Transverse colon (tissue), 4 donors: ENCODE measurements at regions not wholly inside any gene's neighbourhood (a gene's known extent, or its start where the extent isn't known, plus 50 kb on each side); places are given as distances from the start of the nearest gene placed in this dataset.

Source experiments
- DNase-seq: peaks from one replicate; pipeline ENCODE4 v3.0.0-alpha.2; 2019
- H3K27ac ChIP-seq, 4 donors: fragments of 200-600 bp; sonication (generic); 2 replicates each; pipeline ENCODE4 v1.5.1; 2016 to 2018; ENCODE audit warnings: inconsistent platforms in 4 of 4
- H3K27me3 ChIP-seq: fragments of 200-600 bp; sonication (generic); 2 replicates; pipeline ENCODE4 v1.5.1; 2017; ENCODE audit warnings: inconsistent platforms
- H3K36me3 ChIP-seq, 4 donors: fragments of 200-600 bp; sonication (generic); 2 replicates each; pipeline ENCODE4 v1.5.1; 2017 to 2019; ENCODE audit warnings: inconsistent platforms in 4 of 4
- H3K4me1 ChIP-seq, 4 donors: fragments of 200-600 bp; sonication (generic); 2 replicates each; pipeline ENCODE4 v1.5.1; 2017 to 2020; ENCODE audit warnings: inconsistent platforms in 4 of 4
- H3K4me3 ChIP-seq, 4 donors: fragments of 200-600 bp; sonication (generic); 1 replicate in 1 of 4; 2 replicates in 3 of 4; pipeline versions ENCODE4 v1.5.1 to v1.6.1; 2017 to 2019; ENCODE audit warnings: inconsistent platforms in 4 of 4
- H3K9me3 ChIP-seq, 2 donors: fragments of 200-600 bp; sonication (generic); 2 replicates each; pipeline ENCODE4 v1.5.1; 2017 to 2019; ENCODE audit warnings: inconsistent platforms in 2 of 2
- CTCF ChIP-seq, 5 experiments: fragments of 200-600 bp in 3 of 5; fragments of 450-650 bp in 2 of 5; sonication (generic) in 3 of 5; IDR thresholded peaks; 1 replicate in 2 of 5; 2 replicates in 3 of 5; pipeline ENCODE4 v1.5.1; 2016 to 2017; ENCODE audit warnings: antibody characterized with exemption in 5 of 5, inconsistent platforms in 3 of 5, mild to moderate bottlenecking in 2 of 5, moderate library complexity in 1 of 5
- EP300 ChIP-seq: sonication (generic); formaldehyde crosslinking; IDR thresholded peaks from one replicate; pipeline ENCODE4 v1.6.1; 2017; ENCODE audit warnings: antibody characterized with exemption, low read depth
- POLR2A ChIP-seq: fragments of 450-650 bp; IDR thresholded peaks from one replicate; pipeline ENCODE4 v1.6.1; 2016; ENCODE audit warnings: antibody characterized with exemption, mild to moderate bottlenecking, moderate library complexity
- POLR2AphosphoS5 ChIP-seq, 3 donors: sonication (generic); formaldehyde crosslinking; IDR thresholded peaks; one replicate each; pipeline ENCODE4 v1.6.1; 2016; ENCODE audit warnings: antibody characterized with exemption in 3 of 3
- WGBS, 2 donors: methylation state at CpG; one replicate each; pipeline ENCODE4 v1.1.5; 2018; ENCODE audit warnings: low coverage in 1 of 2; 5-methylcytosine and 5-hydroxymethylcytosine counted together
- in situ Hi-C, 4 donors: fragments of 200-750 bp; cut with MboI; loops; one replicate each; pipeline versions ENCODE4 v1.15.0 to v1.15.1; 2017; ENCODE audit warnings: low sequenced_read_pairs in 3 of 4, low pct_ligation_motif_present in 1 of 4, low pct_unique_long_range_greater_than_20kb in 1 of 4
- intact Hi-C: fragments of 100-400 bp; cut with DNase I; formaldehyde crosslinking; loops from one replicate; pipeline ENCODE4 v1.15.1; 2023; ENCODE audit warnings: low total_unique reads

GRCh38 chr2:217026569-217026968 lies 166.7 kb upstream of the TNP1 start:
- 83 to 95% methylated on average over 3 of the region's 3 CpGs for WGBS, 2 donors
- H3K27ac ChIP-seq, result no peak overlapping the region
- H3K4me1 ChIP-seq, result no peaks in the 10 kb centered on the region
- intact Hi-C loops, result no loop called here
- no peaks in the 10 kb centered on the region for H3K9me3 ChIP-seq
- no peaks in the 10 kb centered on the region for H3K36me3 ChIP-seq
- TF ChIP-seq POLR2AphosphoS5 (IDR thresholded peaks at IDR 0.05), result no peak
- no peak for TF ChIP-seq EP300
- TF ChIP-seq CTCF (IDR thresholded peaks at IDR 0.05), result no peak
- no peak for TF ChIP-seq POLR2A
- no peak overlapping the region for H3K4me3 ChIP-seq
- no peak for DNase-seq
- no peaks in the 10 kb centered on the region for H3K27me3 ChIP-seq
- in situ Hi-C loops, result no loop called here

- H3K36me3 ChIP-seq, result no peaks in the 10 kb centered on the region
- H3K27ac ChIP-seq, result no peak overlapping the region
- 85 to 90% methylated on average over 5 of the region's 5 CpGs for WGBS, 2 donors
- no peaks in the 10 kb centered on the region for H3K4me1 ChIP-seq
- H3K4me3 ChIP-seq, result no peak overlapping the region
- H3K27me3 ChIP-seq, result no peaks in the 10 kb centered on the region
- TF ChIP-seq CTCF (IDR thresholded peaks at IDR 0.05) (no peak), POLR2AphosphoS5 (IDR thresholded peaks at IDR 0.05) (no peak), EP300 (no peak)
- intact Hi-C loops, result no loop called here
- DNase-seq, result no peak
- no peaks in the 10 kb centered on the region for H3K9me3 ChIP-seq
- in situ Hi-C loops, result no loop called here
Measured at GRCh38 chr2:217026161-217026560, 166.3 kb upstream of the TNP1 start.

- H3K27me3 ChIP-seq, result no peaks in the 10 kb centered on the region
- intact Hi-C loops (no loop called here), in situ Hi-C loops (no loop called here)
- DNase-seq, result no peak
- H3K27ac ChIP-seq, result no peak overlapping the region
- peaks cover 0 to 3% of the 10 kb centered on the region in 2 donors for H3K9me3 ChIP-seq
- H3K4me1 ChIP-seq, result no peaks in the 10 kb centered on the region
- no peaks in the 10 kb centered on the region for H3K36me3 ChIP-seq
- no peak overlapping the region for H3K4me3 ChIP-seq
- no peak for TF ChIP-seq EP300
- no peak for TF ChIP-seq CTCF (IDR thresholded peaks at IDR 0.05)
- no peak for TF ChIP-seq POLR2A
- TF ChIP-seq POLR2AphosphoS5 (IDR thresholded peaks at IDR 0.05), result no peak
- WGBS, 2 donors, result 27 to 41% methylated on average over 2 of the region's 2 CpGs
Measured at GRCh38 chr2:217023611-217024010, 163.7 kb upstream of the TNP1 start.

- H3K4me3 ChIP-seq, result no peak overlapping the region
- TF ChIP-seq POLR2A (no peak), POLR2AphosphoS5 (IDR thresholded peaks at IDR 0.05) (no peak), EP300 (no peak), CTCF (IDR thresholded peaks at IDR 0.05) (no peak)
- peaks cover 0 to 3% of the 10 kb centered on the region in 2 donors for H3K9me3 ChIP-seq
- intact Hi-C loops (no loop called here), in situ Hi-C loops (no loop called here)
- H3K27ac ChIP-seq, result no peak overlapping the region
- 72 to 74% methylated on average over 5 to 9 of the region's 9 CpGs for WGBS, 2 donors
- H3K36me3 ChIP-seq, result no peaks in the 10 kb centered on the region
- peaks cover 0 to 6% (median 0%) of the 10 kb centered on the region in 4 donors for H3K4me1 ChIP-seq
- H3K27me3 ChIP-seq, result no peaks in the 10 kb centered on the region
- DNase-seq, result no peak
Measured at GRCh38 chr2:217017456-217018252, 157.8 kb upstream of the TNP1 start.
